ENCODE measurements at regions not wholly inside any gene's neighbourhood (a gene's known extent, or its start where the extent isn't known, plus 50 kb on each side); places are given as distances from the start of the nearest gene placed in this dataset.

DNA sequence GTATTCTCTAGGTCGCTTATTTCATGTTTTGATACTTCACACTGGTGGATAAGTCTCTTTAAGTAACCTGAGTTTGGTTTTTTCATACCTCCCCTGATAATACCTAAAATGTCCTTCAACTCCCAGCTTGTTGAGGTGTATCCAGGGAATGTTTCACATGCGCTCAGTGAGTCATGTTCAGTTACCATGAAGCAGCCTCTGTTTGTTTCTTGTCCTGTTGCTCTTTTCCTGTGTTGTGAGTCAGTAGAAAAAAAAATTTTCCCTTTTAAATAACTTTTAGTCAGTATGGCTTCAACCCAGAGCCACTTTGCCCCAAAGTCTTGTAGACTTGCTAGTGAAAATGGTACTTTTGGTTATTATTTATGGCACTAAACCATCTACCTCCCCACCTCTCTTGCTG, 278.4 kb upstream of the ZPLD1 start:
- no peak for DNase-seq (ENCODE audit: low read depth)

DNA sequence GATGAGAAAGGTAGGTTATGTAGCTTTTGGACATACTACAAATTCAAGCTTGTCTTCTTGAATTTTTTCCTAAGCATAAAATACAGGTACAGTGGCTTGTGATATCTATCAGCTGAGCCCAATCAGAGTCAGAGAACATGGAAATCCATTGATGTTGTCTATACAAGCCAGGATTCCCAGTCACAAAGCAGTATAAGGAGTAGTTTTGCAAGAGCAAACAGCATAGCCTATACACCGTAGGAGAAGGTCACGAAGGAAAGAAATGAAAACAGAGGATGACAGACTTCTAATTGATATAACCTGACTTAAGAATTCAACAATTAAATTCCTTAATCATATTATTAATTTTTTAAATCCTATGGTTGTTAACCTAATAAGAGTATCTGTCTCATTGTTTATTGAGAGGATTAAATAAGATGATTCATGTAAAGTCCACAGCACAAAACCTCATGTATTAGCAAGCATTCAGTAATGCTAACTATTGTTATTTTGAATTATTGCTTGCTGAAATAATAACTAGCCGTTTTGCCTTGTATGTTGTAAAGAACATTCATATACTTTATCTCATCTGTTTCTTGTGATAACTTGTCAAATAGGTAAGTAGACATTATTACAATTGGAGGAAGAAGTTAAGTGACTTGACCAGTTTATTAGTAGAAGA, 276.6 kb upstream of the ZPLD1 start:
- no peak for DNase-seq (ENCODE audit: low read depth)

DNA sequence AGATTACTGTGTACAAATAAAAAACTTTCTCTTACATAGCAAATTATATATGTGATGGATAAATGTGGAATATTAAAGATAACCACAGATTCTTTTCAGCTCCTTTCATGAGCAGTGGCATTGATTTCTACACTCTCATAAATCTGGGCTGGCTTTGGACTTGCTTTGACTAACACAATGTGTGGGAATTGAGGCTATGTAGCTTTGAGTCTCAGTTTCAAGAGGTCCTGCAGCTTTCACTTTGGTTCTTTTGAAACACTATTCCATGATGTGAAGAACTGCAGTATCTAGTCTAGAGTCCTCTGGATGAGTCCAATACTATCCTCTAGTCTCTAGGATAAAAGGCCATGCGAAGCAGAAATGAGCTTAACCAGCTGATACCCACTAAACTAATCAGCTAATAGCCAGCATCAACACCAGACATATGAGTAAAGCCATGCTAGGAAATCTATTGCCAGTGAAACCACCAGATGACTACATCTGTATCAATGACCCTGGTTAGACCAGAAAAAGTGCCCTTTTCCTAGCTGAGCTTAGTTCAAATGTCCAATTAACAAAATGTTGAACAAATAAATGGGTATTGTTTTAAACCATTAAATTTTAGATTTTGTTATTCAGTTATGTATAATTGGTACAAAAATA, 274.9 kb upstream of the ZPLD1 start:
- DNase-seq (ENCODE audit: low read depth): no peak

DNA sequence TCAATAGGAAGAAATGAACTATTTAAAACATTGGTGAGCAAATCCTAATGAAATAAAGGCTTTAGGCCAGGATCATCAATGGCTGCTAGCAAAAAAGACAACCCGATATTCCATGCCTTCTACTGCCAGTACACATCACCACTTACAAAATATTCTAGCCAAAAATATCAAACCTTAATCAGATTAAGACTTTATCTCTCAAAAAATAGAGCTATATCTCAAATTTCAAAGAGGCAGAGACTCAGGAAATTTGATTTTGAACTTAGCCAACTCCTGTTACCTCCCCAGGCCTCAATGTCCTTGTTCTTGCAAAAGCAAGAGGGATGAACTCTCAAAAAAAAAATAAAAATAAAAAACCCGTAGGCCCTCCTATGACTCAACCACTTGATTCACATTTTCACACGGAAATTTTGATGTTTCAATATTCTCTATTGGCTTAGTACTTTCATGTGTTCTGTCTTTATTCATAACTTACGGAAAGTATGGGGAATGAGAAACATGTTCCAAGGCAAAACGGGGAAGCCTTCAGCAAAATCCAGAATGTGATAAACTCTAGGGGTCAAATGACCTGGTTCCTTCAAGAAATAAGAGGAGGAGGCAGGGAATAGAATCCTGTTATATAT, 273.3 kb upstream of the ZPLD1 start:
- no peak for DNase-seq (ENCODE audit: low read depth)

DNA sequence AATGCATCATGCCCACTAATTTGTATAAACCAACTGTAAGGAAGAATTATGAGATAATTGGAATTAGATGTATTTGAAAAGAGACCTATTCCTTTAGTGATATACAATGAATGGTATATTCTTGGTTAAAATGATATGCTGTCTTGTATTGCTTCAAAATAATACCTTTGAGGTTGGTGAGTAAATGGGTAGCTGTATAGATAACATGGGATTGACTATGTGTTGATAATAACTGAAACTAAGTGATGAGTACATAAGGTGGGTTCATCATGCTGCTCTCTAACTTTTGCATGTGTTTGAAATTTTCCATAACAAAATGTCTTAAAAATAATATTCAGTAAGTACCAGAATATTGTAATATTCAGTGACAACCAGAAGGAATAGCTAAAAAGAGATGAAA, 272.6 kb upstream of the ZPLD1 start:
- no peak for DNase-seq (ENCODE audit: low read depth)

DNA sequence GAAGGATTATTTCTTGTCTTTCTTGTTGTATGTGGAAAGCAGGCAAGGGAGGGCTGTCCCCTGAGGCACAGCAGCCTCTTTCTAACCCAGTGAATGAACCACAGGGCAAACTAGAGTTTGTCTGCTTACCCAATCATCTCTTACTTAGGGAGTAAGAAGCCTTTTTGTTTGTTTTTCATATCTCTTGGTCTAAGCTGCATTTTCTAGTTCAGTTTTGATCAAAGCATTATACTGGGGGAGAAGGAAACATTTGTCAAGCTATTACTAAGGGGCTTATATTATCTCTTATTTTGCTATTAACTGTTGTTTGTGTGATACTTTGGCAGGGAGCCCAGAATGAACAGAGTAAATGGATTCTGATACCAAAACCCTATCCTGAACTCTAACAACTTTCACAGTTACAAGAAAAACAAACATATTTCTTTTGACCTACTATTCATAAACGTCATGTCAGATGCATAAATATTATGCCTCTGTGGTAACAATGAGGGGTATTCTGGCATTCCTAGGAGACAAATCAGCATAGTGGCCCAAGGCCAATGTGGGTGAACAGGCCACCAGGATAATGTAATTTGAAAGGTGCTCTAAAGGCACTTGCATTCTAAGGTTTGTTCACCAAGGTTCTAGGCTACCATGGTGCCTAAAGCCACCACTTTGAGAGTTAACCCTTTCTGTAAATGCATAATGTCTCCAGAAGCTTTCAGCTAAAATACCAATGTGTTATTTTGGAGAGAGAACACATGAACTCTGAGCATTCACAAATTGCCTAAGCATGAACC, 271.6 kb upstream of the ZPLD1 start:
- no peak for DNase-seq (ENCODE audit: low read depth)

DNA sequence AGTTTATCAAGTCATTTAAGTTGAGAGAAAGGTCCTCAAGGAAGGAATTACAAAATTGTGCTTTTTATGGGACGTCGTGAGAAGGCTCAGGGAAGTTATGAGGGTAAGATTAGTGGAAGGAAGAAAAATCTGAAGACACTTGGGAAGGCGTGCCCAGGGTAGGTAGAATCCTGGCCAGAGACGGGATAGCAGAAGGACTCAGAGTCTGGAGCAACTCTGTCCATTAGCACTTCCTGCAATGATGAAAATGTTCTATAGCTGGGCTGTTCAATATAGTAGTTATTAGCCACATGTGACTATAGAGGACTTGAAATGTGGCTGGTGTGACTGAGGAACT, 271.0 kb upstream of the ZPLD1 start:
- DNase-seq (ENCODE audit: low read depth): no peak

DNA sequence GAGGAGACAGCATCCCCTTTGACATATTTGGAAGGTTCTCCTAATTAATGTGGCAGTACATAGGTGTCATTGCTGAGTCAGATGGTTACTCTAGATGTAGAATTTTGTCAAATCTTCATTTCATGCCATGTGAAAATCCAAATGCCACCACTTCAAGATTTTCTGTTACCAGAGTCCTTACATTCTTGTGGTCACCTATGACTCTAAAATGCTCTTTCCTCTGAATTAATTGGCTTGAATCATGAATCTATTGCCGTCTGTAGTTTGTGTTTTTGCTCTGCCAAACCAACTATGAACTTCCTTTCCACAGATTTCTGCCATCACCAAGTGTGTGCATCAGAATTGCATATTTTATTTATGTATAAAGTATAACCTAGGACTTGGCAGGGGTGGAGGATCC, 269.4 kb upstream of the ZPLD1 start:
- no peak for DNase-seq (ENCODE audit: low read depth)

DNA sequence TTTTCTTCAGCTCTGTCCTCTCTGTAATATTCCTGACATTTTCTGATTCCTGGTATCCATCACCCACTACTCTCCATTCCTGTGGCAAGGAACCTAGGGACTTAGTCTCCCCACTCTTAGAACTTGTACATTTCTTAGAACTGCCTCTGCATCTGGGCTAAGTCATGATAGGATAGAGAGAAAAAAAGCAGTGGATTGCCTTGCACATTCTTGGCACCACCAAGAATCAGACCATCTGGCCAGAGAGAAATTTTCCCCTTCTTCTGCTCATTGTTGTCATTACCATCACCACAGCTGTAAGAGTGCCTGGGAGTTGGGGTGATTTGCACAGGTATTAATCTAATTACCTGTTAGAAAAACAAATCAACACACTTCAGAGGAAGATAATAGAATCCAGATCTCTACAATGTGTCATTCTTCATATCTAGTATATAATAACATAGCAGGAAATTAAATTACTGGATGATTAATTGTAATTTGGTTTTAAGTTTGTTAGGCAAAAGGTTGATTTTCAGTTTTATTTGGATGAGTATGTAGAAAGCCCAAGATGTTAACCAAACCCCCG, 264.8 kb upstream of the ZPLD1 start:
- DNase-seq (ENCODE audit: low read depth): no peak

DNA sequence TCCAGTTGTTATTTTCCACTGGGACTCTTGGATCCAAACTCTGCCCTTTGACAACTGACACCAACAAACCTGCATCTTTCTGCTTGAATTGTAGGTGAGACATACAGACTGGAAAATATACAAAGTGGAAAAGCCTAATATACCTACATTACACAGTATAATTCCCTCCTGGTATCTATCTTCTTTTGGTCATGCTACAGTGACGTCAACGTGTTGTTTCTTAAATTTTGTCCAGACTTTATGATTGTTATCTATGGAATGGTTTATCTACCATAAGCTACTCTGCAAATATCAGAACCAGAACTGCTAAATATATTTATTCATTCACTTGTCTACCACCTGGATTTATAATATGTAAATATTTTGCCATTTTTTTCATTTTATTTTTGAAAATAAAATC, 264.3 kb upstream of the ZPLD1 start:
- DNase-seq (ENCODE audit: low read depth): no peak

DNA sequence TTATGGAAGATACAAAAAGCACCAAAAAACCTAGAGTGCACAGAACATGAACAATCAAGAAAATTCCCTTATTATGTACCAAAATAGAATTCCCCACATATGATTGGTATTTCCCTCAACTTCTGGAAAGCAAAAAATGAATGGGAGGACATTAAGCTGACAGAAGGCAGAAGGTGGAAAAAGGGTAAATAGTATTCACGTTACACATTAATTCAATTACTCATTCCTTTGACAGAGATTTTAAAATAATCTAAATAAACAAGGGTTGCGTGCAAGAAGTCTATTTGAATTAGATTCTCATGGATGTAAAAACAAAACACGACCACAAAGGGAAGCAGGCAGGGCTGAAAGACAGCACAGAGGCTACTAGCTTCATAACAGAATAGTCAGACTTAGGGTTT, 260.5 kb upstream of the ZPLD1 start:
- DNase-seq (ENCODE audit: low read depth): no peak

DNA sequence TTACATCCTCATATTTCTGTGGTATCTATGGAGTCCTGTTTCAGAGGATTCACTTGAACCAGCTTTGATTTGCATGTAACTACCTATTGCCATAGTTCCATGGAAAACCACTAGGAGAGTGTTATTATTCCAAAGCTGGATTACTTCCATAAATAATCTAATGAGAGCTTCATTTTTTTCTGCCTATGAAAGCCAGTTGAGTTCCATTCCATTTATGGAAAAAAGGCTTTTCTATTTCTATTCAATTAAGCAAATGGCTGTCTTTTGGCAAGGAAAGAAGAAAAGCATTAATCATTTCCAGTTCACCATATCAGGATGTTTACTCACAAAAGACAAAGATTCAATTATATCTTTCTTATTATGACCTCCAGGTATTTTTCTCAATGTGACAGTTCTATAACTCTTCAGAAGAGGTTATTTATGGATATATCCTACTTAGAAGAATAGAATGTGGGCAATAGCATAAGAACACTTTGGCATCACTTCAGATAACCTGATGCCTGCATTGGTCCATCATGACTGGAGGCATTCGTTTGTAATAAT, 259.9 kb upstream of the ZPLD1 start:
- DNase-seq (ENCODE audit: low read depth): no peak

DNA sequence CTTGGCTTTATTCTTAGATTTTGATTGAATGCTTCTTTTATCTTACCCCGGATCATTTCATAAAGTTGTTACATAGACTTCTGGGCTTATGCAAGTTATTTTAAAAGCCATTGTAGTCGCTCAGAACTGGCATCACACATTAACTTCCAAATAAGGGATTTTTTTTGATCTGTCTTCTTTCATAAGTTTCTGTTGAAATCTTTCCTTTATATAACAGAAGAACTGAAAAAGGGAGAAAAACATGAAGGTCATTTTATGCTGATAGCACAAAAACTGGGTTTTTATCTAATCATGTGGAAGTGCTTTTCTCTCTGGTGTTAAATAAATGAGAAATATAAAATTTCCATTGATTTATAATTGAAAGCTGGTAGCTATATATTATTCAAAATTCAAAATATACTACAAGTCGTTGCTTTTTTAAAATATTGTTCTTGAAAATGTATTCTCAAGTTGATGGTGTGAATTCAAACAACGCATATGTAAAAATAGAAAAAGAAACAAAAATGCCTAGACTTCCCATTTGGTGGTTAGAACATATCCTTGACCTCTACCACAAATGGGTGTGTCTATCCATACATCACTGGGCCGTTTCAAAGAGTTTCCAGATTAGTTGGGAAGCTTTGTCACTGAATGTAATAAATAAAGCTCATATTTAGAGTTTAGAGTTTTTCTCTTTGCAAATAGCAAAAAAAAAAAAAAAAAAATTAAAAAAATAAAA, 258.3 kb upstream of the ZPLD1 start:
- no peak for DNase-seq (ENCODE audit: low read depth)

DNA sequence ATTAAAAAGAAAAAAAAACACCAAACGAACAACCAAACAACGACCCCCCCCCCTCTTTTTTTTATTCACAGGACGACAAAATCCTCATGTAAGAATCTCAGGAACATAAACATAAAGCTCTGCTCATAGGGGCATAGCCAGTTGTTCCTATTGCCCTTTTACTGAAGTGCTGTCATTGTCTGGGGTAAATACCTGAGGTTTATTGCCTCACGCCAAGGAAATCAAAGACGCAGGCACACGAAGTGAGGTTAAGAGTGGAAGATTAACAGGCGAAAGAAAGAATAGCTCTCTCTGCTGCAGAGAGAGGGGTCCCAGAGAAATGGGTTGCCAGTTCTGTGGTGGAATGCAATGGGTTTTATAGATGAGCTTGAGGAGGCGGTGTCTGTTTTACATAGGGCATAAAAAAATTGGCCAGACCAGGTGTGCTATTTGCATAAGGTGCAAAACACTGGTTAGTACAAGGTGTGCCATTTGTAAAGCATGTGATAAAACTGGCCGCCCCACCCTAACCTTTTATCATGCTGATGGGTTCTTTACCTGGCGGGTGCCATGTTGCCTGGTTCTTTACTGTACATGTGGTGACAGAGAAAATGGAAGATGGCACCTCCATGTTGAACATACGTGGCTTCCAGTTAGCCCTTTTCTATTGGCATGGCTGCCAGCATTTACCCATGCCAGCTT, 257.6 kb upstream of the ZPLD1 start:
- no peak for DNase-seq (ENCODE audit: low read depth)

DNA sequence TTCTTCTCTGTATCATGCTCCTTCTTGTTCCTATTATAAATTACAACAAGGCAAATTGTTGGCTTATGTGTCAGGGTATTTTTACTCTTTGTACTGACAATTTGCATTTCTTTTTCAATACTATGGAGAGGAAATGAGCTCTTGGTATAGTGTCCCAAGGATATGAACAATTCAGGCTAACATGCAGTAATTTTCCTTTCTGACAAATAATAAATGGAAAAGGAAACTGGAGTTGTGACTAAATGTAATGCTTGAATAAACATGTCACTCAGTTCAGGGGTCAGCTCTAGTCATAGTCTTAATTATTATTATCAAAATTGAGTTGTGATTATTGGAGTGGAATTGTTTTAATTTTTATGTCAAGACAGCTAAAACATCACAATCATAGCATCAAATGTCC, 256.0 kb upstream of the ZPLD1 start:
- no peak for DNase-seq (ENCODE audit: low read depth)

DNA sequence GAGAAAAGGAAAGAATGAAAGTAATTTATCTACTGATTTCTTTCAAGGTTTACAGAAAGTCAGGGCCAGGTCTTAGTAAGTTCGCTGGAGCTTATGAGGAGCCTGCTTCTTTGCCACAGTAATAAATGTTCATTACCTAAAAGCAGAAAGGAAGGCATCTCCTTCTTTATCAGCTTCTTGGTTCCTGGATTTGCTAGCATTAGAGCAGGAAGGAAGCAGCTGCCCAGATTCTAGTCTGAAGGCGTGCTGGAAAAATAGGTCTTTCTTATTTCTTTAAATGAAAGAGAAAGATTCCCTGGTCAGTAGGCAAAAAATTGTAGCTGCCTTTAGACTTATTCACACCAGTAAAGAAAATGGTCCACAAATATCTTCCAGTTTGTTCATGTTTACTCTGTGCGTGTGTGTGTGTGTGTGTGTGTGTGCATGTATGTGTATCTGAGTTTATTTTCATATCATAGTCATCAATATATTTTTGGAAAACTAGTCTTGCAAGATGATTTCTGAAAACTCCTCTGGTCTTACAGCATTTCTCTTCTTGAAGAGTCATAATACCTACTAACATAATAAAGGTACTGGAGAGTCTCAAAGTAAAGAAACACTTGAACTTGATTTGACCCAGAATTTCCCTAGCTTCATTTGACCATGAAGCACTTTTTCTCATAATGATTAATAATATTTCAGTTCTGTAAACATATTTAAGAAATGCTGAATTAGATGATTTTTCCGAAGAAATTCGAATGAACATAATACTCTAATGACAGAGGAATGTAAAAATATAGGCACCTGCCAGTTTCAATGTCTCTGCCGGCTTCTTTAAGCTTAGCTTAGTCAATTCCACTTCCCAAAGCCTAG, 255.3 kb upstream of the ZPLD1 start:
- no peak for DNase-seq (ENCODE audit: low read depth)

DNA sequence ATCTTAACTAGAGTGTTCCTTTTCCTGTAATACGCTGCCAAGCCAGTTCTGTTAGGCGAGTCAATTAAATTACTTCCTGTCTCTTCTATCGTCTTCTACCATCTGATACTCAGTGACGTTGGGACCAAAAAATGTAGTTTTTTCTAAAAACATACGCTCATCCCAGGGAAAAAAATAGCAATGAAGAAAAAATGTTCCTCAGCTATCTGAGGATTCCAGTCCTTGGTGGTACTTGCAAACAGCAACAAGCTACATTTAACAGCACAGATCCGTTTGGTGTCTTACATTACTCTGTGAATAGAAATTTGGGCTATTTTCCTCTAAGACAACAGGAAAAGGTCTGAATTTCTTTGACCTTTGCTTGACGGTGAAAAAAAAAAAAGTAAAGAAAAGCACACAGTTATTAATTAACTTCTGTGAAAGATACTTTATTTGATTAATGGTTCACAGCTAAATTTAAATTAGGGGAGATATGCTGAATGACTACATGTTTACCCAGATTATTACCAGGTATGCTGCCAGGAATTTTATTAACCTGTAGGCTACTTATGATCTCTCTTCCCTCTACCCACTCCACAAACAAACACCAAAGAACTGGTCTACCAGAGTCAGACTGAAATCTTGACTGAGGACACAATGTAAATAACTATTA, 254.4 kb upstream of the ZPLD1 start:
- DNase-seq (ENCODE audit: low read depth): no peak

DNA sequence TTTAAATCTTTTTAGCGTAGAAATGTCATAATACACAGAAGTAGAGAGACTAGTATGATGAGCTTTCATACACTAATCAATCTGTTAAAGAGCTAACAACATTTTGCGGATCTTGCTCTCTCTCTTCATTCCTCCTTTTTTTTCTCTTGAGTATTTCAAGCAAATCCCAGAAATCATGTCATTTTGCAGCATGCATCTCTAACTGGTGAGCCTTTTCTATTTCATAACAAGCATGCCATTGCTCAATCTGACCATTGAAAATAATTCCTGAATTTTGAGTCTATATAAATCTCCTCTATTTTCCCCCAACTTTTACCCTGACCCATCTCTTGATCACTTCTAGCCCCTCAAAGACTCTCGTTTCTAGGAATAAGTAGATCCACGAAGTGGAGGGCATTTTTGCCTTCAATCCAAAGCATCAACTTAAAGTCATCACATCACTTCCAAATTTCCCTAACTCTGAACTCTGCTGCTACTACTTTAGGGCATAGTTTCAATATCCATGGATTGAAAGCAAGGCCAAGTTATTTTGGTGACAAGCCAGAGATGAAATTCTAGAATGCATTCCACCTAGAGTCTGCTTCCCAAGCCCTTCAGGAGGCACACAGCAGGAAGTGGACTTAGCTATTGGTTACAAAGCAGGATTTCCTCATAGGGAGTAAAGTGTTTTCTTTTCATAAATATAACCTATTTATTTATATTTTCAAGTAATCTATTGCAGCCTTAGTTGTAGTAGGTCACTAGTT, 253.5 kb upstream of the ZPLD1 start:
- no peak for DNase-seq (ENCODE audit: low read depth)

DNA sequence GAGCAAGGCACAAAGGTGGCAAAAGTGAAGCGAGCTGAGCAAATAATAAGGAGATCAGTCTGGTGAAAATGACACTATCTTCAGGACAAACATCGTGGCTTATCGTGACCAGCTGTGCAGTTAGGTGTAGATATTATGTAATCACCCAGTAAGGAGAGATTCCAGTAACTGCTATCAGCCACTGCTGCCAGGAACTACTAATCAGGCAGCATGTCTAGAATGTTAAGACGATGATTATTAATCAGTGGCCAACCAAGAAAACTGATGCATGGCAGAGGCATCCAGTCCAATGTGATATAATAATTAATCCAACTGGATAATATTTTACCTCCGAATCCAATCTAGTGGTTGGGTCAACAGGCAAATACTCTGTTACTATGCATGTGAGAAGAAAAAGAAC, 252.7 kb upstream of the ZPLD1 start:
- DNase-seq (ENCODE audit: low read depth): no peak

Data from stimulated activated CD8-positive, alpha-beta memory T cell treated with anti-CD3 and anti-CD28 coated beads, Interleukin-7, amount 100 ng/mL, for 24 hours (primary cell).